ENCODE measurements at regions not wholly inside any gene's neighbourhood (a gene's known extent, or its start where the extent isn't known, plus 50 kb on each side); places are given as distances from the start of the nearest gene placed in this dataset.

DNA sequence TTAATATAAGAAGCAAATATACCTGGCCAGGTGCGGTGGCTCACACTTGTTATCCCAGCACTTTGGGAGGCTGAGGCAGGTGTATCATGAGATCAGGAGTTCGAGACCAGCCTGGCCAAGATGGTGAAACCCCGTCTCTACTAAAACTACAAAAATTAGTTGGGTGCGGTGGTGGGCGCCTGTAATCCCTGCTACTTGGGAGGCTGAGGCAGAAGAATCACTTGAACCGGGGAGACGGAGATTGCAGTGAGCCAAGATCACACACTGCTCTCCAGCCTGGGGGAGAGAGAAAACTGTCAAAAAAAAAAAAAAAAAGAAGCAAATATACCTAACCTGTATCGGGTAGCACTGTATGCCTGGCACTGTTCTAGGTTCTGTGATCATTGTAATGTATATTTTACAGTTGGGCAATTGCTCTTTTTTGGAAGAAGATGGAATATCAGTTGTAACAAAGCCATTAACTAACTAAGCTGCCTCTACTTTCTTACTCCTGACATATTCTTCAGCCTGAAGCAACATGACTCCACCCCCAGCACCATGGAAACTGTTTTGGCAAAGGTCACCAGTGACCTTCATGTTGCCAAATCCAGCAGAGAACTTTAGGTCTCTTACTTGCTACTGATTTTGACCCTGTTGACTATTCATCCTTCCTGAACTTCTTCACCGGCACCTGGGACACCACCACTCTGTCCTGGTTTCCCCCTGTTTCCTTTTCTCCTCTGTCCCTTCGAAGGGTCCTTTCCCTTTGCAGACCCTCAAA, 203.8 kb downstream of the RPLP1 start:
- TF ChIP-seq, protein P1, sequence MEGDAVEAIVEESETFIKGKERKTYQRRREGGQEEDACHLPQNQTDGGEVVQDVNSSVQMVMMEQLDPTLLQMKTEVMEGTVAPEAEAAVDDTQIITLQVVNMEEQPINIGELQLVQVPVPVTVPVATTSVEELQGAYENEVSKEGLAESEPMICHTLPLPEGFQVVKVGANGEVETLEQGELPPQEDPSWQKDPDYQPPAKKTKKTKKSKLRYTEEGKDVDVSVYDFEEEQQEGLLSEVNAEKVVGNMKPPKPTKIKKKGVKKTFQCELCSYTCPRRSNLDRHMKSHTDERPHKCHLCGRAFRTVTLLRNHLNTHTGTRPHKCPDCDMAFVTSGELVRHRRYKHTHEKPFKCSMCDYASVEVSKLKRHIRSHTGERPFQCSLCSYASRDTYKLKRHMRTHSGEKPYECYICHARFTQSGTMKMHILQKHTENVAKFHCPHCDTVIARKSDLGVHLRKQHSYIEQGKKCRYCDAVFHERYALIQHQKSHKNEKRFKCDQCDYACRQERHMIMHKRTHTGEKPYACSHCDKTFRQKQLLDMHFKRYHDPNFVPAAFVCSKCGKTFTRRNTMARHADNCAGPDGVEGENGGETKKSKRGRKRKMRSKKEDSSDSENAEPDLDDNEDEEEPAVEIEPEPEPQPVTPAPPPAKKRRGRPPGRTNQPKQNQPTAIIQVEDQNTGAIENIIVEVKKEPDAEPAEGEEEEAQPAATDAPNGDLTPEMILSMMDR (IDR thresholded peaks at IDR 0.05), result no peak
- no peak for TF ChIP-seq POLR2A (IDR thresholded peaks at IDR 0.05)

Data from thyroid gland (tissue), 4 donors.